CD14-positive monocyte (primary cell): ENCODE measurements at regions not wholly inside any gene's neighbourhood (a gene's known extent, or its start where the extent isn't known, plus 50 kb on each side); places are given as distances from the start of the nearest gene placed in this dataset.
"Not testable (repeated sequence)": the region's sequence is repeated elsewhere in the genome, so short reads cannot be mapped to it uniquely, and the experiment has no call there.

Source experiments
- DNase-seq, 3 donors: peaks; one replicate each; pipeline ENCODE4 v3.0.0-alpha.2; 2011 to 2022
- H2AFZ ChIP-seq: 2 replicates; pipeline ENCODE4 v1.6.0; 2012; ENCODE audit warnings: mild to moderate bottlenecking, low read depth, low read length, inconsistent platforms; ENCODE audit not compliant: insufficient read depth, poor library complexity, severe bottlenecking
- H3K27ac ChIP-seq, 2 donors: 1 replicate in 1 of 2; 2 replicates in 1 of 2; pipeline ENCODE4 v1.5.1; 2012 to 2013; ENCODE audit warnings: low read length in 2 of 2, control low read depth in 1 of 2, inconsistent platforms in 1 of 2, low read depth in 1 of 2, mild to moderate bottlenecking in 1 of 2
- H3K27me3 ChIP-seq, 2 donors: one replicate each; pipeline versions ENCODE4 v1.6.0 to v1.6.1; 2011 to 2013; ENCODE audit warnings: low read length in 2 of 2; ENCODE audit not compliant: control insufficient read depth in 2 of 2, insufficient read depth in 2 of 2
- H3K36me3 ChIP-seq, 2 donors: replicated peaks in 1 of 2; 1 replicate in 1 of 2; 2 replicates in 1 of 2; pipeline versions ENCODE4 v1.5.1 to v1.6.1; 2012 to 2013; ENCODE audit warnings: low read length in 2 of 2, control low read depth in 1 of 2, inconsistent platforms in 1 of 2, mild to moderate bottlenecking in 1 of 2; ENCODE audit not compliant: insufficient read depth in 2 of 2, control insufficient read depth in 1 of 2
- H3K4me1 ChIP-seq, 2 donors: 1 replicate in 1 of 2; 2 replicates in 1 of 2; pipeline versions ENCODE4 v1.5.1 to v1.6.1; 2012 to 2013; ENCODE audit warnings: low read length in 2 of 2, control low read depth in 1 of 2, inconsistent platforms in 1 of 2, mild to moderate bottlenecking in 1 of 2, moderate library complexity in 1 of 2; ENCODE audit not compliant: insufficient read depth in 2 of 2, control insufficient read depth in 1 of 2
- H3K4me2 ChIP-seq: replicated peaks from 2 replicates; pipeline ENCODE3; 2012; ENCODE audit warnings: low read length, moderate library complexity, mild to moderate bottlenecking; ENCODE audit not compliant: poor library complexity, severe bottlenecking; ENCODE audit errors: extremely low read depth
- H3K4me3 ChIP-seq, 3 experiments: fragments of 200-600 bp in 1 of 3; sonication (generic) in 1 of 3; replicated peaks in 1 of 3; 1 replicate in 2 of 3; 2 replicates in 1 of 3; pipeline ENCODE4 v1.5.1; 2011 to 2013; ENCODE audit warnings: low read length in 3 of 3, mild to moderate bottlenecking in 3 of 3, control low read depth in 2 of 3, low read depth in 2 of 3, inconsistent platforms in 1 of 3, moderate library complexity in 1 of 3
- H3K79me2 ChIP-seq: 2 replicates; pipeline ENCODE4 v1.6.0; 2012; ENCODE audit warnings: mild to moderate bottlenecking, control low read depth, inconsistent platforms, low read length, moderate library complexity; ENCODE audit not compliant: insufficient read depth
- H3K9ac ChIP-seq: 2 replicates; pipeline ENCODE4 v1.6.0; 2017; ENCODE audit warnings: low read length, mild to moderate bottlenecking; ENCODE audit not compliant: insufficient read depth, poor library complexity, severe bottlenecking
- H3K9me3 ChIP-seq, 2 donors: replicated peaks in 1 of 2; 1 replicate in 1 of 2; 2 replicates in 1 of 2; pipeline versions ENCODE4 v1.5.1 to v1.6.1; 2012 to 2013; ENCODE audit warnings: low read length in 2 of 2, control low read depth in 1 of 2; ENCODE audit not compliant: control insufficient read depth in 1 of 2, insufficient read depth in 1 of 2
- H4K20me1 ChIP-seq: 2 replicates; pipeline ENCODE4 v1.6.0; 2012; ENCODE audit warnings: mild to moderate bottlenecking, low read length, control low read depth, moderate library complexity; ENCODE audit not compliant: insufficient read depth
- H3K27ac Mint-ChIP-seq, 7 donors: one replicate each; pipeline ENCODE4 v1.8.0; 2020; ENCODE audit warnings: mild to moderate bottlenecking in 7 of 7, mixed read lengths in 7 of 7, moderate library complexity in 6 of 7, inconsistent platforms in 2 of 7
- H3K27me3 Mint-ChIP-seq, 3 donors: one replicate each; pipeline ENCODE4 v1.8.0; 2021 to 2022; ENCODE audit warnings: low read depth in 3 of 3, mild to moderate bottlenecking in 3 of 3, mixed read lengths in 3 of 3, moderate library complexity in 3 of 3, inconsistent platforms in 1 of 3
- H3K36me3 Mint-ChIP-seq, 2 donors: one replicate each; pipeline ENCODE4 v1.8.0; 2020; ENCODE audit warnings: mixed read lengths in 2 of 2, inconsistent platforms in 1 of 2, mild to moderate bottlenecking in 1 of 2
- H3K4me1 Mint-ChIP-seq: one replicate; pipeline ENCODE4 v1.8.0; 2020; ENCODE audit warnings: mild to moderate bottlenecking, mixed read lengths
- H3K4me3 Mint-ChIP-seq, 2 donors: one replicate each; pipeline ENCODE4 v1.8.0; 2020; ENCODE audit warnings: mild to moderate bottlenecking in 2 of 2, mixed read lengths in 2 of 2, moderate library complexity in 1 of 2
- H3K9me3 Mint-ChIP-seq, 7 donors: one replicate each; pipeline ENCODE4 v1.8.0; 2020 to 2022; ENCODE audit warnings: mixed read lengths in 7 of 7, mild to moderate bottlenecking in 6 of 7, moderate library complexity in 6 of 7, inconsistent platforms in 2 of 7
- WGBS: methylation state at CpG from one replicate; pipeline ENCODE4 v1.1.5; 2013; ENCODE audit warnings: missing lambda C conversion rate; ENCODE audit not compliant: insufficient coverage; 5-methylcytosine and 5-hydroxymethylcytosine counted together
- intact Hi-C, 2 donors: fragments of 100-400 bp; cut with micrococcal nuclease; formaldehyde crosslinking; loops; one replicate each; pipeline versions ENCODE4 v1.15.0 to v1.15.1; 2023
- TF ChIP-seq, protein P1 (sequence below): fragments of 200-600 bp; IDR thresholded peaks from one replicate; pipeline ENCODE4 v1.8.0; 2022; ENCODE audit warnings: antibody characterized with exemption, mild to moderate bottlenecking

DNA sequence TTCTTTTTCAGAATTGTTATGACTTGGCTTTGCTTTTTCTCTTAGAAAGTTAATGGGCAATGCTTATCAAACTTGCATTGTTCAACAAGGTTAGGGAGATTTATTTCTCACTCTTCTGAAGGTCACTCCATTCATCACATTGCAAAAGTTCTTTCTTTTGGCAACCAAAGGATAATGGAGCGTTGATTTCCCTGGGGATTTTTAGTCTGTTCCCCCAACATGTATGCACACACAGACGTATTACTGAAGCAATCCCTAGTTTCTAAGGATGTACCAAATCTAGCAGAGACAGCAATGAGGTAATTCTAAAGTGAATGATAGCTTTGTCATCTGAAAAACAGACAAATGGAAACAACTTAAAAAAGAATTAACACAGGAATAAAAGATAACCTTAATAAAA is 349.1 kb downstream of the NYAP2 start:
- Histone ChIP-seq H3K9me3 (peaks cover 5 to 11% of the 10 kb centered on the region in 2 donors), H2AFZ (no peak overlapping the region), H3K27ac (no peak overlapping the region), H3K4me2 (no peak overlapping the region), H3K9ac (no peak overlapping the region), H3K79me2 (no peaks in the 10 kb centered on the region), H3K4me3 (no peak overlapping the region), H3K4me1 (no peaks in the 10 kb centered on the region), H3K36me3 (no peaks in the 10 kb centered on the region), H3K27me3 (no peaks in the 10 kb centered on the region), H4K20me1 (no peaks in the 10 kb centered on the region)
- Mint-ChIP-seq H3K27me3 (peaks cover 0 to 2% (median 0%) of the 10 kb centered on the region in 3 donors), H3K27ac (no peak overlapping the region), H3K36me3 (no peaks in the 10 kb centered on the region), H3K4me1 (no peaks in the 10 kb centered on the region), H3K9me3 (peaks cover 0 to 19% (median 6%) of the 10 kb centered on the region in 7 donors), H3K4me3 (no peak overlapping the region)
- TF ChIP-seq, protein P1, sequence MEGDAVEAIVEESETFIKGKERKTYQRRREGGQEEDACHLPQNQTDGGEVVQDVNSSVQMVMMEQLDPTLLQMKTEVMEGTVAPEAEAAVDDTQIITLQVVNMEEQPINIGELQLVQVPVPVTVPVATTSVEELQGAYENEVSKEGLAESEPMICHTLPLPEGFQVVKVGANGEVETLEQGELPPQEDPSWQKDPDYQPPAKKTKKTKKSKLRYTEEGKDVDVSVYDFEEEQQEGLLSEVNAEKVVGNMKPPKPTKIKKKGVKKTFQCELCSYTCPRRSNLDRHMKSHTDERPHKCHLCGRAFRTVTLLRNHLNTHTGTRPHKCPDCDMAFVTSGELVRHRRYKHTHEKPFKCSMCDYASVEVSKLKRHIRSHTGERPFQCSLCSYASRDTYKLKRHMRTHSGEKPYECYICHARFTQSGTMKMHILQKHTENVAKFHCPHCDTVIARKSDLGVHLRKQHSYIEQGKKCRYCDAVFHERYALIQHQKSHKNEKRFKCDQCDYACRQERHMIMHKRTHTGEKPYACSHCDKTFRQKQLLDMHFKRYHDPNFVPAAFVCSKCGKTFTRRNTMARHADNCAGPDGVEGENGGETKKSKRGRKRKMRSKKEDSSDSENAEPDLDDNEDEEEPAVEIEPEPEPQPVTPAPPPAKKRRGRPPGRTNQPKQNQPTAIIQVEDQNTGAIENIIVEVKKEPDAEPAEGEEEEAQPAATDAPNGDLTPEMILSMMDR: no peak
- intact Hi-C loops: no loop called here
- no peak for DNase-seq
- no CpG with 5 or more reads among the region's 2 CpGs for WGBS

DNA sequence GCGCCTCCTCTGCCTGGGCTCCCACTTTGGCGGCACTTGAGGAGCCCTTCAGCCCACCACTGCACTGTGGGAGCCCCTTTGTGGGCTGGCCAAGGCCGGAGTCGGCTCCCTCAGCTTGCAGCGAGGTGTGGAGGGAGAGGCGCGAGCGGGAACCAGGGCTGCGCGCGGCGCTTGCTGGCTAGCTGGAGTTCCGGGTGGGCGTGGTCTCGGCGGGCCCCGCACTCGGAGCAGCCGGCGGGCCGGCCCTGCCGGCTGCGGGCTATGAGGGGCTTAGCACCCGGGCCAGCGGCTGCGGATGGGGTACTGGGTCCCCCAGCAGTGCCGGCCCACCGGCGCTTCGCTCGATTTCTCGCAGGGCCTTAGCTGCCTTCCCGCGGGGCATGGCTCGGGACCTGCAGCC is 344.5 kb downstream of the NYAP2 start:
- H3K9me3 ChIP-seq: peaks cover 5 to 13% of the 10 kb centered on the region in 2 donors
- H3K27me3 ChIP-seq, H3K79me2 ChIP-seq, H3K4me3 ChIP-seq, H2AFZ ChIP-seq, H3K4me1 Mint-ChIP-seq, H3K27ac Mint-ChIP-seq, H3K27me3 Mint-ChIP-seq, H3K4me2 ChIP-seq, intact Hi-C loops, H3K4me3 Mint-ChIP-seq, H3K36me3 ChIP-seq, H3K36me3 Mint-ChIP-seq, H3K27ac ChIP-seq, H3K4me1 ChIP-seq, H3K9ac ChIP-seq, H4K20me1 ChIP-seq, DNase-seq: not testable (repeated sequence)
- WGBS: 97% methylated on average over 32 of the region's 35 CpGs
- H3K9me3 Mint-ChIP-seq: peaks cover 4 to 20% (median 7%) of the 10 kb centered on the region in 7 donors
